ENCODE measurements at regions not wholly inside any gene's neighbourhood (a gene's known extent, or its start where the extent isn't known, plus 50 kb on each side); places are given as distances from the start of the nearest gene placed in this dataset.

GRCh38 chr12:113604666-113605065 is 133.0 kb upstream of the LHX5 start:
- H2BK20ac ChIP-seq (ENCODE audit: low read depth, low read length, poor library complexity, severe bottlenecking), result no peak overlapping the region
- H4K5ac ChIP-seq (ENCODE audit: insufficient read length, low read depth, low read length), result no peak overlapping the region
- no peak overlapping the region for H3K4me3 Mint-ChIP-seq
- H3K79me1 ChIP-seq (ENCODE audit: insufficient read depth, low read depth, low read length, poor library complexity, severe bottlenecking), result no peaks in the 10 kb centered on the region
- H3T11ph ChIP-seq (ENCODE audit: low read length), result no peak overlapping the region
- H2BK15ac ChIP-seq (ENCODE audit: low read depth, low read length), result no peak overlapping the region
- H2AFZ ChIP-seq (ENCODE audit: low read length), result no peak overlapping the region
- H3K4me2 ChIP-seq (ENCODE audit: insufficient read depth, insufficient read length, low read length), result no peak overlapping the region
- no peak overlapping the region for H2BK12ac ChIP-seq (ENCODE audit: insufficient read length, low read depth, low read length)
- no peak overlapping the region for H2BK5ac ChIP-seq (ENCODE audit: insufficient read length, low read length)
- TF ChIP-seq CTCF (conservative IDR thresholded peaks at IDR 0.05), result no peak
- H3K18ac ChIP-seq (ENCODE audit: insufficient read length, low read depth, low read length), result no peak overlapping the region
- H3K4me1 Mint-ChIP-seq, result peaks cover 22 to 27% of the 10 kb centered on the region in 2 experiments
- H3K4me1 ChIP-seq (ENCODE audit: insufficient read depth, low read length), result no peaks in the 10 kb centered on the region
- no peak overlapping the region for H2AK5ac ChIP-seq (ENCODE audit: insufficient read length, low read length)
- H2BK120ac ChIP-seq (ENCODE audit: low read depth, low read length, poor library complexity, severe bottlenecking), result no peak overlapping the region
- no peaks in the 10 kb centered on the region for H3K9me3 ChIP-seq (ENCODE audit: control insufficient read depth, low read depth, low read length)
- no peak overlapping the region for H3K27ac Mint-ChIP-seq
- no peak for DNase-seq
- no peaks in the 10 kb centered on the region for H3K27me3 ChIP-seq (ENCODE audit: insufficient read depth, low read length)
- no peak overlapping the region for H4K91ac ChIP-seq (ENCODE audit: insufficient read length, low read depth, low read length)
- no peak overlapping the region for H3K27ac ChIP-seq (ENCODE audit: insufficient read length, low read depth, low read length)
- H3K23ac ChIP-seq (ENCODE audit: insufficient read length, low read depth, low read length), result no peak overlapping the region
- no peak overlapping the region for H3K4ac ChIP-seq (ENCODE audit: low read depth, low read length)
- no peaks in the 10 kb centered on the region for H3K23me2 ChIP-seq (ENCODE audit: insufficient read length, low read depth, low read length, poor library complexity, severe bottlenecking)
- no peaks in the 10 kb centered on the region for H4K20me1 ChIP-seq (ENCODE audit: control insufficient read depth, insufficient read depth, insufficient read length)
- H3K14ac ChIP-seq (ENCODE audit: insufficient read depth, low read length), result no peak overlapping the region
- no peaks in the 10 kb centered on the region for H3K79me2 ChIP-seq (ENCODE audit: insufficient read depth, low read length)
- peaks cover 2 to 10% (median 8%) of the 10 kb centered on the region in 3 experiments; a peak in 4 of 7 replicates for H3K36me3 Mint-ChIP-seq (ENCODE audit: insufficient read depth in 1 of 3, low read depth in 3 of 3)
- H3K56ac ChIP-seq (ENCODE audit: insufficient read length, low read depth, low read length), result no peak overlapping the region
- no peak overlapping the region for H4K8ac ChIP-seq (replicated peaks; ENCODE audit: insufficient read length, low read depth, low read length)
- H3K9ac ChIP-seq (ENCODE audit: extremely low read depth, insufficient read length, low read length), result no peak overlapping the region
- peaks cover 36% of the 10 kb centered on the region for H3K27me3 Mint-ChIP-seq (ENCODE audit: low read depth)
- peaks cover 3 to 12% of the 10 kb centered on the region in 2 experiments for H3K9me3 Mint-ChIP-seq

Data from H9 (cell line).